Ishikawa (cell line): ENCODE measurements at regions not wholly inside any gene's neighbourhood (a gene's known extent, or its start where the extent isn't known, plus 50 kb on each side); places are given as distances from the start of the nearest gene placed in this dataset.

Source experiments
- CEBPB ChIP-seq: IDR thresholded peaks from 2 replicates; pipeline ENCODE4 v1.6.1; 2012
- EGR1 ChIP-seq: IDR thresholded peaks from 2 replicates; pipeline ENCODE4 v1.6.1; 2012
- EP300 ChIP-seq: IDR thresholded peaks from 2 replicates; pipeline ENCODE4 v1.6.1; 2012; ENCODE audit warnings: borderline replicate concordance
- FOXM1 ChIP-seq: IDR thresholded peaks from 2 replicates; pipeline ENCODE4 v1.6.1; 2012; ENCODE audit warnings: low read depth, borderline replicate concordance
- MAX ChIP-seq: IDR thresholded peaks from 2 replicates; pipeline ENCODE4 v1.6.1; 2012
- NFIC ChIP-seq: IDR thresholded peaks from 2 replicates; pipeline ENCODE4 v1.6.1; 2012
- RAD21 ChIP-seq: IDR thresholded peaks from 2 replicates; pipeline ENCODE4 v1.6.1; 2012; ENCODE audit warnings: low read depth
- REST ChIP-seq: IDR thresholded peaks from 2 replicates; pipeline ENCODE4 v1.6.1; 2012; ENCODE audit warnings: low read depth, mild to moderate bottlenecking
- TAF1 ChIP-seq: IDR thresholded peaks from 2 replicates; pipeline ENCODE4 v1.6.1; 2012; ENCODE audit warnings: low read depth, mild to moderate bottlenecking
- TCF12 ChIP-seq: IDR thresholded peaks from 2 replicates; pipeline ENCODE4 v1.6.1; 2012; ENCODE audit warnings: low read depth
- TEAD4 ChIP-seq: IDR thresholded peaks from 2 replicates; pipeline ENCODE4 v1.6.1; 2012
- YY1 ChIP-seq: IDR thresholded peaks from 2 replicates; pipeline ENCODE4 v1.6.1; 2012; ENCODE audit warnings: low read depth
- ZBTB7A ChIP-seq: IDR thresholded peaks from 2 replicates; pipeline ENCODE4 v1.6.1; 2012; ENCODE audit warnings: low read depth

- TF ChIP-seq MAX: no peak
- no peak for TF ChIP-seq RAD21
- no peak for TF ChIP-seq EP300
- TF ChIP-seq NFIC: no peak
- TF ChIP-seq ZBTB7A: no peak
- no peak for TF ChIP-seq YY1
- TF ChIP-seq REST: no peak
- no peak for TF ChIP-seq CEBPB
- no peak for TF ChIP-seq TAF1
- TF ChIP-seq TCF12: no peak
- TF ChIP-seq EGR1: no peak
- TF ChIP-seq FOXM1: no peak
- no peak for TF ChIP-seq TEAD4
Observed at GRCh38 chr2:167607731-167608130, 639.7 kb downstream of the STK39 start.
